HUES48 (cell line): ENCODE measurements at regions not wholly inside any gene's neighbourhood (a gene's known extent, or its start where the extent isn't known, plus 50 kb on each side); places are given as distances from the start of the nearest gene placed in this dataset.

Source experiments
- H3K27ac ChIP-seq: one replicate; pipeline ENCODE4 v1.7.0; 2013; ENCODE audit warnings: low read depth, low read length, inconsistent platforms
- H3K27me3 ChIP-seq: 2 replicates; pipeline ENCODE4 v1.6.1; 2013; ENCODE audit warnings: mild to moderate bottlenecking, low read length; ENCODE audit not compliant: control insufficient read depth, insufficient read depth
- H3K36me3 ChIP-seq: 2 replicates; pipeline ENCODE4 v1.6.1; 2013; ENCODE audit warnings: low read length; ENCODE audit not compliant: control insufficient read depth, insufficient read depth
- H3K4me1 ChIP-seq: 2 replicates; pipeline ENCODE4 v1.6.1; 2013; ENCODE audit warnings: mild to moderate bottlenecking, low read length; ENCODE audit not compliant: control insufficient read depth, insufficient read depth
- H3K4me3 ChIP-seq: 2 replicates; pipeline ENCODE4 v1.5.1; 2013; ENCODE audit warnings: mild to moderate bottlenecking, low read depth, low read length
- H3K9ac ChIP-seq: 2 replicates; pipeline ENCODE4 v1.6.1; 2013; ENCODE audit warnings: mild to moderate bottlenecking, low read depth, low read length, moderate library complexity
- H3K9me3 ChIP-seq: 2 replicates; pipeline ENCODE4 v1.6.1; 2013; ENCODE audit warnings: low read length; ENCODE audit not compliant: control insufficient read depth, insufficient read depth

DNA sequence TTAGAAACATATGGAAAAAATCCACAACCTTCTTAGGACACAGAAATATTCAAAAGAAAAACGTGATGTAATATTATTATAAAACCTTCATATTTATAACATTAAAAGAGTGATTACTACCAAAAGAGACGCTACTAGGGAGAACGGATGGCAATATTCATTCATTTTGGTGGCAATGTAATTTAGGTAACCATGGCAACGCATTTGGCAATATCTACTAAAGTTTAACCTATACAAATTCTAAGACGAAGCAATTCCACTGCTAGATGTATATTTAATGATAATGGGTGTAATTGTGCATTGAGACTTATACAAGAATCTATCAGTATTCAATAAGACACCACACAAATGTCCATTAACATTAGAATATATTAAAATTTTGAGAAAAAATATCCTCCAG is 709.4 kb downstream of the ARAP2 start:
- Histone ChIP-seq H3K36me3 (no peaks in the 10 kb centered on the region), H3K4me1 (no peaks in the 10 kb centered on the region), H3K9me3 (peaks cover 7% of the 10 kb centered on the region), H3K27me3 (no peaks in the 10 kb centered on the region), H3K4me3 (no peak overlapping the region), H3K27ac (no peak overlapping the region), H3K9ac (no peak overlapping the region)

DNA sequence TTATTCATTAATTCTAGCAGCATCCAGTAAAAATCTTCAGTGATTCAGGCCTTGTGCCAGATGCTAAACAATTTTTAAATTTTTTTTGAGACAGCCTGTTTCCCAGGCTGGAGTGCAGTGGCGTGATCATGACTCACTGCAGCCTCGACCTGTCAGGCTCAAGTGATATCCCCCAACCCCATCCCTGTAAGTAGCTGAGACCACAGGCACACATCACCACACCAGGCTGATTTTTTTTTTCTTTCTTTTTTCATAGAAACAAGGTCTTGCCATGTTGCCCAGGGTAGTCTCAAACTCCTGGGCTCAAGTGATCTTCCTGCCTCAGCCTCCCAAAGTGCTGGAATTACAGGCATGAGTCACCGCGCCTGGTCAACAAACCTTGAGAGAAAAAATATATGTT is 705.5 kb downstream of the ARAP2 start:
- H3K4me1 ChIP-seq = no peaks in the 10 kb centered on the region

DNA sequence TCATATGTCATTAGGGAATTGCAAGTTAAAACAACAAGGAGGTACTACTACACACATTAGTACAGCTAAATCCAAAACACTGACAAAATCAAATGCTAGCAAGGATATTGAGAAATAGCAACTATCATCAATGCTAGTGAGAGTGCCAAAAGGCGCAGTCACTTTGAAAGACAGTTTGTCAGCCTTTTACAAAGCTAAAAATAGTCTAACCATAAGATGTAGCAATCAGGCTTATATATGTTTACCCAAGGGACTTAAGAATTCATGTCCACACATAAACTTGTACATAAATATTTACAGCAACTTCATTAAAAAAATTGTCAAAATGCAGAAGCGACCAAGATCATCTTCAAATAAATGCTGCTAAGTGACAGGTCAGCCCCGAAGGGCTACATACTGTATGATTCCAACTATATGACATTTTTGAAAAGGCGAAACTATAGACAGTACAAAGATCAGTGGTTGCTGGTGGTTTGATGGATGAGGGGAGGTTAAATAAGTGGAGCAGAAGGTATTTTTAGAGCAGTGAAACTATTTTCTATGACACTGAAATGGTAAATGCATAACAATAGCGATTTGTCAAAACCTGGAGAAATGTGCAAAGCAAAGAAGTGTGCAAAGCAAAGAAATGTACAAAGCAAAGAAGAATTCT is 704.8 kb downstream of the ARAP2 start:
- Histone ChIP-seq H3K4me3 (no peak overlapping the region), H3K9ac (no peak overlapping the region), H3K27ac (no peak overlapping the region)

More for the DNA sequence above, 705.5 kb downstream of the ARAP2 start:
- Histone ChIP-seq H3K36me3 (no peaks in the 10 kb centered on the region), H3K27me3 (no peaks in the 10 kb centered on the region), H3K9ac (no peak overlapping the region), H3K27ac (no peak overlapping the region), H3K9me3 (no peaks in the 10 kb centered on the region), H3K4me3 (no peak overlapping the region)

DNA sequence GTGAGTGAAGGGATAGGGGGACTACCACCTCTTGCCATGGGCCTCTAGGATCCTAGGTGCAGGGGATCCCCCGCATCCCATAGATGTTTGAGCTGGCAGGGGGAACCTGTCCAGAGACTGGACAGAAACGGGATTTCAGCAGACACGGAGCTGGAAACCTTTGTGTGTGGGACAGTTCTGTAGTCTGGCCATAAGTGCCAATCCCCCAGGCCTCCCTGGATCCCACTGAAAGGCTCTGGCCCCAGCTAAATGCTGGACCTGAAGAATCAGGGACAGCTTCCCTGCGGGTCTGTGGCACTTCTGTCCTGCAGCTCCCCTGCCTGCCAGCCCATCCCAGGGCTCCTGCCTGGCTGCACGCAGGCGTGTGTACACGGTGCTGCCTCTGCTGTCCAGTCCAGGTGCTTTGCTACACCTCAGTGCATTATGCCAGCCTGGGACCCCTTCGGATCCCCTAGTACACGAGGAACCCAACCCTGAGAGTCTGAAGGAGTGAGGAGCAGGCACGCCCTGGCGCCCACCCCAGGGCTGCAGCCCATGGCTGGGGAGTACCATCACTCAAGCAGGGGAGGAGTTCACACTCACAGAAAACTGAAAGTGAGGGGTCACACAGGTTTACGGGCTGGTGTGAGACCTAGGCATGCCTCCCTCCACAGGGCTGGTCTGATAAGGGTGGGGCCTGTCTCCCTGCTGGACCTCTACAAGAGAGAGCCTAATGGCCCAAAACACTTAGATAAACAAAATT is 703.0 kb downstream of the ARAP2 start:
- Histone ChIP-seq H3K27ac (no peak overlapping the region), H3K4me3 (no peak overlapping the region), H3K27me3 (no peaks in the 10 kb centered on the region), H3K9me3 (no peaks in the 10 kb centered on the region), H3K4me1 (no peaks in the 10 kb centered on the region), H3K9ac (no peak overlapping the region), H3K36me3 (no peaks in the 10 kb centered on the region)

More for the DNA sequence above, 704.8 kb downstream of the ARAP2 start:
- Histone ChIP-seq H3K4me1 (no peaks in the 10 kb centered on the region), H3K36me3 (no peaks in the 10 kb centered on the region), H3K27me3 (no peaks in the 10 kb centered on the region), H3K9me3 (no peaks in the 10 kb centered on the region)

DNA sequence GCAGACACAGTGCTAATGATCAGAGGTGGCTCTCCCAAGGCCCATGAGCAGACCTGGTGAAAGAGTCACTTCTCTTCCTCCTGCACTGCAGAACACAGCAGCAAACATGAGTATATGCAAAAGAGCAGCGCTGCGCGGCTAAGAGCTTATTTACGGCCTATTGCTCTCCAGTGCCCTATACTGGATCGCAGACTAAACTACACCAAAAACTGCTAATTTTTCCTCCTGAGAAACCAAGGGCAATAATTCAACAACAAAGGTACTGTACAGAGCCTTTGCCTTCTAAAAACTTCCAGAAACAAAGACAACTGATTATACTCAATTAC is 702.5 kb downstream of the ARAP2 start:
- Histone ChIP-seq H3K4me1 (no peaks in the 10 kb centered on the region), H3K36me3 (no peaks in the 10 kb centered on the region), H3K27me3 (no peaks in the 10 kb centered on the region), H3K4me3 (no peak overlapping the region), H3K9me3 (no peaks in the 10 kb centered on the region), H3K9ac (no peak overlapping the region), H3K27ac (no peak overlapping the region)

DNA sequence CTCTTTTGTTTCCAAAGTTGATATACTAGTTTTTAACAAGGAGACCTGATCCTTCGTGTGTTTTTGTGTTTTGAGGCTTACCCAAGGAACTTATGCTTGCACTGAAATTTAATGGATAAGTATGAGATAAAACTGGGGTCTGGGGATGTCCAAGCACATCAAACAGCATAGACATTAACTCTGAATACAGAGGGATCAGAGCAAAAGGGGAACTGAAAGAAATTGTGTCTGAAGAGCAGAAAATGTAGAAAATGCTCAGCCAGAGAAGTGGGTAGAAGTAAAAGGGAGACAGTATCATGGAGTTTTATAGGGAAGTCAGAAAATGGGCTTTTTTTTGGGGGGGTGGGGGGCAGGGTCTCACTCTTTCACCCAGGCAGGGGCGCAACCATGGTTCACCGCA is 695.4 kb downstream of the ARAP2 start:
- no peaks in the 10 kb centered on the region for H3K9me3 ChIP-seq
- H3K4me3 ChIP-seq = no peak overlapping the region
- no peaks in the 10 kb centered on the region for H3K4me1 ChIP-seq
- H3K9ac ChIP-seq = no peak overlapping the region
- no peaks in the 10 kb centered on the region for H3K27me3 ChIP-seq
- no peak overlapping the region for H3K27ac ChIP-seq
- no peaks in the 10 kb centered on the region for H3K36me3 ChIP-seq

DNA sequence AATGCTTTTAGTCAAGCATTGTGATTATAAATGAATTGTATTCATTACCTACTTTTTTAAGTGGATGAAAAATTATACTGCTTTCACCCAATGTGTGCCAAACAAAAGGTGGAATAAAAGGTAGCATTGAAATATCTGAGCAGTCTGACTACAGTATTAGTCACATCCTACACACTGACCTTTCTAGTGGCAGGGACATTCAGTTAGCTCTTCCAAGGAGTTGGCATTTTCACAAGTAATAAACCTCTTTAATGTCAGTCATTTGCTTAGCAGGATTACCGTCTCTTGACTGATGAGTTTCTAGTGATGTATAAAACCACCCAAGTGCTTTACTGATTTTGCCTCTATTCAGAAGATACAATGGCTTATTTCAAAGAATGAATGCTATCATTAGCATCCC is 687.9 kb downstream of the ARAP2 start:
- Histone ChIP-seq H3K27ac (no peak overlapping the region), H3K4me3 (no peak overlapping the region), H3K27me3 (no peaks in the 10 kb centered on the region), H3K9me3 (peaks cover 18% of the 10 kb centered on the region), H3K4me1 (no peaks in the 10 kb centered on the region), H3K36me3 (no peaks in the 10 kb centered on the region), H3K9ac (no peak overlapping the region)

DNA sequence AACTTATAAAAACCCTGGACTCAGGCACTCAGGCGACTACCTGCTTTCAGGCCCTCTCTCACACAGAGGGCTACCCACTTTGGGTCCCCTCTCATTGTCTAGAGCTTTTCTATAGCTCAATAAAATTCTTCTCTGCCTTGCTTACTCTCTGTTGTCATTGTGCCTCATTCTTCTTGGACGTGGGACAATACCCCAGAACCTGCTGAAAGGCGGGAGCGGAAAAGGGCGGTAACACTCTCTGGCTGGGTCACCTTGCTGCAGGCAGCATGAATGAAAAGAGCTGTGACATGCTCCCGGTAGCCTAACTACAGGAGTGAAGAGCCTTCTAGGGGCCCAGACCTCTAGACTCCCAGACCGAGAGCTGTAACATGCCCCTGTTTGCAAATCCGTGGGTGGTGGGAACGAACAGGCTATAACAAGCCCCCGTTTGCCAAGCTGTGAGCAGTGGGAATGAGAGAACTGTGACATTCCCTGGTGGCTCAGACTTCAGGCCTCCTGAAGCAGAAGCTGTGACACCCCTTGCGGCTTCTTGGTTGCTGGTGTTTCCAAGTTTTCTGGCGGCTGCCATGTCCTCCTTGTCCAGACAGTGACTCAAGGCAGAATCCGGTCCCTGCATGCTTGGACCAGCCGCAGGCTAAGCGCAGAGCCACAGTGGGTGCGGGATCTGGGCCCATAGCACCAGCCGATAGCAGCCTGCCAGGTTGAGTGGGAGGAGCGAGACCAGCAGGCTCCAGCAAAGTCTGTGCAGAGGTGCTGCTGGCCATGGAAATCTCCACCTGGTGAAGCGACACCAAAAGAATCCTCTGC is 684.6 kb downstream of the ARAP2 start:
- Histone ChIP-seq H3K27me3 (no peaks in the 10 kb centered on the region), H3K27ac (no peak overlapping the region), H3K4me3 (no peak overlapping the region), H3K9ac (no peak overlapping the region), H3K9me3 (peaks cover 18% of the 10 kb centered on the region), H3K36me3 (no peaks in the 10 kb centered on the region), H3K4me1 (no peaks in the 10 kb centered on the region)

DNA sequence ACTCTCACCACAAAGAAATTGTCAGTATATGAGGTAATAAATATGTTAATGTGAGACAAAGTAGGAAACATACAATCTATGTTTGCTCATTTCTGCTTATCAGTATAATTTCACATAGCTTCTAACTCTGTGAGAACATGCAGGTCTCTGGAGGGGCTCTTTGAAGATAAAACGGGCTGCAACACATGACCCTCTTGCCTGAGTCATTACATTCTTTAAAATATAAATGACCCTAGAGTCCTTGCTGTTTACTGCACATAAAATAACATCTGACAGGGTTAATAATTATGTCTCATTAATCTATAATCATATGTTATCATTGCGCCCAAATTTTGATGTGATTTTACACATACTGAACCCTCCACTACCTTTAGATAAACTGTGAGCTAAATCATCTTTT is 681.5 kb downstream of the ARAP2 start:
- Histone ChIP-seq H3K4me3 (no peak overlapping the region), H3K9me3 (peaks cover 18% of the 10 kb centered on the region), H3K27me3 (no peaks in the 10 kb centered on the region), H3K36me3 (no peaks in the 10 kb centered on the region), H3K9ac (no peak overlapping the region), H3K4me1 (peaks cover 11% of the 10 kb centered on the region; the same call in 1 of the 2 replicates), H3K27ac (no peak overlapping the region)

DNA sequence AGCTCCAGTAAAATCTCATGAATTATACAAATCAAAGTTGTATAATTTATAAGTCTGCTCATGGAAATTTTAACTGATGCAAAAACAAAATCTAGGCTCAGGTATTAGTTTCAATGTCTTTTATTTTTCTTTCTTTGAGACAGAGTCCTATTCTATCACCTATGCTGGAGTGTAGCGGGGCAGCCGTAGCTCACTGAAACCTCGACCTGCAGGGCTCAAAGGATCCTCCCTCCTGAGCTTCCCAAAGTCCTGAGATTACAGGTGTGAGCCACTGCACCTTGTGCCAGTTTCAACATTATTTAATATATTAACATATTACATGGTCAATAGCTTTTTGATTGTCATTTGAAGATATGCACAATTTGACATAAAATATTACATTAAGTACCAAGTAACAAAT is 678.7 kb downstream of the ARAP2 start:
- Histone ChIP-seq H3K4me1 (peaks cover 11% of the 10 kb centered on the region; the same call in 1 of the 2 replicates), H3K9me3 (no peaks in the 10 kb centered on the region), H3K4me3 (no peak overlapping the region), H3K27ac (no peak overlapping the region), H3K36me3 (no peaks in the 10 kb centered on the region), H3K27me3 (no peaks in the 10 kb centered on the region), H3K9ac (no peak overlapping the region)

DNA sequence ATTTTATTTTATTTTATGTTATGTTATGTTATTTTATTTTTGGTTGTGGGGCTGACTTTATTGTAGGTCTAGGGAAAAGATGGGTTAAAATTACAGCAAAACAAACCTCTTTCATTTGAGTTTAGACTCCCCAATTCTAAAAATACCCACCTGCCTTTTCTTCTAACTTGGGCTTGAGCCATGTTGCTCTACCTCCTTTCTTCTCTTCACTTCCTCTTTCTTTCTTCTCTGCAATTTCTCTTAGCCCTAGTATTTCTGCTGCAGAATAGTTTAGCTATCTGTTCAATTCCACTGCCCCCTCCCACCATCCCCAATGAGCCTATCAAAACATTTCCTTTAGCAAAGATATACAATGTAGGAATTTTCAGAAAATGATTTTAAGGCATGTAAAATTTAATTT is 653.3 kb downstream of the ARAP2 start:
- H3K36me3 ChIP-seq = no peaks in the 10 kb centered on the region

More for the DNA sequence above, 653.3 kb downstream of the ARAP2 start:
- Histone ChIP-seq H3K27ac (no peak overlapping the region), H3K9ac (no peak overlapping the region), H3K9me3 (no peaks in the 10 kb centered on the region), H3K27me3 (no peaks in the 10 kb centered on the region), H3K4me1 (no peaks in the 10 kb centered on the region), H3K4me3 (no peak overlapping the region)
